Activated CD4-positive, CD25-positive, alpha-beta regulatory T cell treated with anti-CD3 and anti-CD28 coated beads, Interleukin-2, amount 50 U/mL, for 24 hours (primary cell): ENCODE measurements at regions not wholly inside any gene's neighbourhood (a gene's known extent, or its start where the extent isn't known, plus 50 kb on each side); places are given as distances from the start of the nearest gene placed in this dataset.

Source experiments
- ATAC-seq, 2 donors: fragments of 150-1000 bp; cut with Tn5 transposase; one replicate each; pipeline ENCODE4 v1.10.0; 2021; ENCODE audit warnings: mild to moderate bottlenecking in 1 of 2, moderate library complexity in 1 of 2

GRCh38 chr1:98480271-98480670 lies 181.2 kb upstream of the SNX7 start:
- no peak for ATAC-seq

- ATAC-seq: no peak
These were observed 183.4 kb upstream of the SNX7 start for GRCh38 chr1:98478121-98478520.

GRCh38 chr1:98472878-98473277 lies 188.6 kb upstream of the SNX7 start:
- ATAC-seq: no peak

GRCh38 chr1:98471633-98472032 lies 189.9 kb upstream of the SNX7 start:
- ATAC-seq: no peak

GRCh38 chr1:98468111-98468717 lies 193.3 kb upstream of the SNX7 start:
- ATAC-seq: no peak

- ATAC-seq: no peak
These were observed 193.9 kb upstream of the SNX7 start for GRCh38 chr1:98467586-98467985.

- ATAC-seq: no peak
These were observed 194.4 kb upstream of the SNX7 start for GRCh38 chr1:98467122-98467521.

GRCh38 chr1:98461873-98462385 lies 199.6 kb upstream of the SNX7 start:
- ATAC-seq: no peak

- no peak for ATAC-seq
These were observed 201.4 kb upstream of the SNX7 start for GRCh38 chr1:98460136-98460535.

- ATAC-seq: no peak
These were observed 202.0 kb upstream of the SNX7 start for GRCh38 chr1:98459486-98459870.

GRCh38 chr1:98458511-98459485 lies 202.7 kb upstream of the SNX7 start:
- no peak for ATAC-seq

- ATAC-seq: no peak
These were observed 204.3 kb upstream of the SNX7 start for GRCh38 chr1:98457248-98457647.

- no peak for ATAC-seq
These were observed 206.9 kb upstream of the SNX7 start for GRCh38 chr1:98454666-98455065.

GRCh38 chr1:98453066-98453465 lies 208.5 kb upstream of the SNX7 start:
- ATAC-seq: no peak

GRCh38 chr1:98452162-98452561 lies 209.4 kb upstream of the SNX7 start:
- ATAC-seq: no peak

- no peak for ATAC-seq
These were observed 220.2 kb upstream of the SNX7 start for GRCh38 chr1:98441281-98441680.

- no peak for ATAC-seq
These were observed 222.1 kb upstream of the SNX7 start for GRCh38 chr1:98439471-98439870.

- ATAC-seq: no peak
These were observed 224.0 kb upstream of the SNX7 start for GRCh38 chr1:98437540-98437939.

GRCh38 chr1:98437011-98437410 lies 224.5 kb upstream of the SNX7 start:
- ATAC-seq: no peak

GRCh38 chr1:98429965-98430443 lies 231.5 kb upstream of the SNX7 start:
- ATAC-seq: no peak

GRCh38 chr1:98428864-98429263 lies 232.7 kb upstream of the SNX7 start:
- no peak for ATAC-seq

GRCh38 chr1:98427664-98428063 lies 233.9 kb upstream of the SNX7 start:
- ATAC-seq: no peak

GRCh38 chr1:98426092-98426491 lies 235.4 kb upstream of the SNX7 start:
- ATAC-seq: no peak

GRCh38 chr1:98422816-98423215 lies 238.7 kb upstream of the SNX7 start:
- ATAC-seq: no peak
